NCI-H2227 (cell line): ENCODE measurements at regions not wholly inside any gene's neighbourhood (a gene's known extent, or its start where the extent isn't known, plus 50 kb on each side); places are given as distances from the start of the nearest gene placed in this dataset.

ENCODE experiments used
- DNase-seq: peaks from one replicate; lab custom pipeline; 2025; ENCODE audit not compliant: unreplicated experiment; lab: John Stamatoyannopoulos, UW

GRCh38 chr7:17598846-17599245, 300.4 kb downstream of the AHR start:
- DNase-seq: no peak

- DNase-seq: no peak
Observed at GRCh38 chr7:17599733-17600339, 301.4 kb downstream of the AHR start.

GRCh38 chr7:17600340-17600752, 301.9 kb downstream of the AHR start:
- no peak for DNase-seq

GRCh38 chr7:17601921-17602320, 303.5 kb downstream of the AHR start:
- no peak for DNase-seq

GRCh38 chr7:17608114-17608833, 309.8 kb downstream of the AHR start:
- DNase-seq: no peak

GRCh38 chr7:17611611-17612010, 313.2 kb downstream of the AHR start:
- DNase-seq: no peak

- DNase-seq: no peak
Observed at GRCh38 chr7:17613338-17614041, 315.0 kb downstream of the AHR start.

GRCh38 chr7:17617380-17617779, 318.9 kb downstream of the AHR start:
- no peak for DNase-seq

GRCh38 chr7:17617857-17618651, 319.6 kb downstream of the AHR start:
- no peak for DNase-seq

- no peak for DNase-seq
Observed at GRCh38 chr7:17618652-17618974, 320.2 kb downstream of the AHR start.

GRCh38 chr7:17619196-17619818, 320.9 kb downstream of the AHR start:
- no peak for DNase-seq

GRCh38 chr7:17620566-17620965, 319.7 kb downstream of the SNX13 start:
- no peak for DNase-seq

GRCh38 chr7:17622451-17622850, 317.8 kb downstream of the SNX13 start:
- no peak for DNase-seq

GRCh38 chr7:17623546-17624185, 316.6 kb downstream of the SNX13 start:
- DNase-seq: no peak

- DNase-seq: no peak
Observed at GRCh38 chr7:17624379-17624778, 315.9 kb downstream of the SNX13 start.

GRCh38 chr7:17625043-17625442, 315.3 kb downstream of the SNX13 start:
- DNase-seq: no peak

- no peak for DNase-seq
Observed at GRCh38 chr7:17626235-17626634, 314.1 kb downstream of the SNX13 start.

GRCh38 chr7:17631061-17631460, 309.2 kb downstream of the SNX13 start:
- DNase-seq: no peak

- no peak for DNase-seq
Observed at GRCh38 chr7:17632384-17632783, 307.9 kb downstream of the SNX13 start.

GRCh38 chr7:17633067-17633466, 307.2 kb downstream of the SNX13 start:
- no peak for DNase-seq

- DNase-seq: no peak
Observed at GRCh38 chr7:17638727-17639126, 301.6 kb downstream of the SNX13 start.
